ENCODE measurements at regions not wholly inside any gene's neighbourhood (a gene's known extent, or its start where the extent isn't known, plus 50 kb on each side); places are given as distances from the start of the nearest gene placed in this dataset.

DNA sequence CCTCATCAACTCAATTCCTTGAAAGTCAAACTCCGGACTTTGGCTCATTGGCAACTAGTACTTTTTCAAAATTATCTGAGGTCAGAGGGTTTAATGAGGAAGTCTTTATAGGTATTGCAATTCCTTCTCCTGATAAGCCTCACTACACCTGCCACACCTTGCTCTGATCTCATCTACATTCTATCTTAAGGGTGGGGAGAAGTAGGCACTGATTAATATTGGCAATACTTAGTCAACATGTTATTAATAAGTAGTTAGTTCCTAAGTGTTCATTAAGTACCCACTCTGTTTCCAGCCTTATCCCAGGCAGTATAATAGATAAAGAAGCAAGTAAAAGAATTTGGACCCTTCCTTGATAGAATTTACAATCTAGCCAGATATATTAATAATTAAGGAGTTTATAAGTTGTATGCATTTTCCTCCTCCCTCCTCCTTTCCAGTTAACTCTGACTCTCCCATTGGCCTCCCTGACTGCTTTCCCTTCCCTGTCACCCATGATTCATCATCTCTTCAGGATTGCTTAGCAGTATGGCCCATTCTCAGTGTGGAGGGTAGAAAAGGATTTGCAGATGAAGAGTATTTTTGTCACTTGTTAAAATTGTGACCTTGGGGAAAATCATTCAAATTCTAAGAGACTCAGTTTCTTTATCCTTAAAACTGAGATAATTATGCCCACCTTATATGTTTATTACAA is 231.0 kb upstream of the ATP2B1 start:
- no peaks in the 10 kb centered on the region for H3K9me2 ChIP-seq (replicated peaks; ENCODE audit: insufficient read depth, low read length)
- H2AFZ ChIP-seq (ENCODE audit: low read depth, low read length, severe bottlenecking), result no peak overlapping the region
- H3K4me2 ChIP-seq (ENCODE audit: low read depth, low read length, poor library complexity, severe bottlenecking), result no peak overlapping the region
- no peak overlapping the region for H3K27ac ChIP-seq (ENCODE audit: low read depth, low read length)
- H3K9me3 ChIP-seq (ENCODE audit: insufficient read depth, low read length), result no peaks in the 10 kb centered on the region
- H3K36me3 ChIP-seq (ENCODE audit: low read length), result no peaks in the 10 kb centered on the region
- no peaks in the 10 kb centered on the region for H3K27me3 ChIP-seq (ENCODE audit: low read length)
- no peak overlapping the region for H3K9ac ChIP-seq (ENCODE audit: low read length)
- no peaks in the 10 kb centered on the region for H4K20me1 ChIP-seq (ENCODE audit: low read depth, low read length)
- no peaks in the 10 kb centered on the region for H3F3A ChIP-seq (ENCODE audit: insufficient read depth)
- no peaks in the 10 kb centered on the region for H3K79me2 ChIP-seq (ENCODE audit: insufficient read depth, low read length)
- no peak overlapping the region for H3K4me3 ChIP-seq (ENCODE audit: insufficient read depth, low read length, poor library complexity, severe bottlenecking)
- TF ChIP-seq, protein P1, sequence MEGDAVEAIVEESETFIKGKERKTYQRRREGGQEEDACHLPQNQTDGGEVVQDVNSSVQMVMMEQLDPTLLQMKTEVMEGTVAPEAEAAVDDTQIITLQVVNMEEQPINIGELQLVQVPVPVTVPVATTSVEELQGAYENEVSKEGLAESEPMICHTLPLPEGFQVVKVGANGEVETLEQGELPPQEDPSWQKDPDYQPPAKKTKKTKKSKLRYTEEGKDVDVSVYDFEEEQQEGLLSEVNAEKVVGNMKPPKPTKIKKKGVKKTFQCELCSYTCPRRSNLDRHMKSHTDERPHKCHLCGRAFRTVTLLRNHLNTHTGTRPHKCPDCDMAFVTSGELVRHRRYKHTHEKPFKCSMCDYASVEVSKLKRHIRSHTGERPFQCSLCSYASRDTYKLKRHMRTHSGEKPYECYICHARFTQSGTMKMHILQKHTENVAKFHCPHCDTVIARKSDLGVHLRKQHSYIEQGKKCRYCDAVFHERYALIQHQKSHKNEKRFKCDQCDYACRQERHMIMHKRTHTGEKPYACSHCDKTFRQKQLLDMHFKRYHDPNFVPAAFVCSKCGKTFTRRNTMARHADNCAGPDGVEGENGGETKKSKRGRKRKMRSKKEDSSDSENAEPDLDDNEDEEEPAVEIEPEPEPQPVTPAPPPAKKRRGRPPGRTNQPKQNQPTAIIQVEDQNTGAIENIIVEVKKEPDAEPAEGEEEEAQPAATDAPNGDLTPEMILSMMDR (IDR thresholded peaks at IDR 0.05; ENCODE audit: insufficient read depth, low read length, poor library complexity, severe bottlenecking), result no peak
- TF ChIP-seq EZH2phosphoT487 (conservative IDR thresholded peaks at IDR 0.05; ENCODE audit: low read length), result no peak

DNA sequence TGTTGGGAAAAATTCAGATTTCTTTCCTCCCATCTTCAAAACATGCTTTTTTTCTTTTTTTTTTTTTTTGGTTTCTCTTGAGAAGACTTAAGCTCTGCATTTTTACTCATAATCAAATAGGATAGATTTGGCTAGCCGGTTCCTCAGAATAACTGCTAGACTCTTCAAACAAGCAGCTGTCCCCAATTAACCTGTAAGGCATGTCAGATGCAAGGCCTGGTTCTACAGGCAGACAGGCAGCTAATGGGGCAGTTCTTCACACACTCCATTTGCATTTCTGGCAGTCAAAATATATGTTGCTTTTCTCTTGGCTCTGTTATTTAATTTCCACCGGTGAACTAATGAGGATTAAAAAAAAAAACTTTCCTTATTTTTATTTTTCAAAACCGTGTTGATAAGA is 228.0 kb upstream of the ATP2B1 start:
- Histone ChIP-seq H3K4me2 (ENCODE audit: low read depth, low read length, poor library complexity, severe bottlenecking) (no peak overlapping the region), H3K27me3 (ENCODE audit: low read length) (no peaks in the 10 kb centered on the region), H4K20me1 (ENCODE audit: low read depth, low read length) (no peaks in the 10 kb centered on the region), H3K9me2 (replicated peaks; ENCODE audit: insufficient read depth, low read length) (no peaks in the 10 kb centered on the region), H3K4me3 (ENCODE audit: insufficient read depth, low read length, poor library complexity, severe bottlenecking) (no peak overlapping the region), H2AFZ (ENCODE audit: low read depth, low read length, severe bottlenecking) (no peak overlapping the region), H3K9ac (ENCODE audit: low read length) (no peak overlapping the region), H3K79me2 (ENCODE audit: insufficient read depth, low read length) (no peaks in the 10 kb centered on the region), H3K27ac (ENCODE audit: low read depth, low read length) (no peak overlapping the region), H3F3A (ENCODE audit: insufficient read depth) (no peaks in the 10 kb centered on the region), H3K9me3 (ENCODE audit: insufficient read depth, low read length) (no peaks in the 10 kb centered on the region), H3K36me3 (ENCODE audit: low read length) (no peaks in the 10 kb centered on the region)
- TF ChIP-seq, protein P1 (IDR thresholded peaks at IDR 0.05; ENCODE audit: insufficient read depth, low read length, poor library complexity, severe bottlenecking), result no peak

DNA sequence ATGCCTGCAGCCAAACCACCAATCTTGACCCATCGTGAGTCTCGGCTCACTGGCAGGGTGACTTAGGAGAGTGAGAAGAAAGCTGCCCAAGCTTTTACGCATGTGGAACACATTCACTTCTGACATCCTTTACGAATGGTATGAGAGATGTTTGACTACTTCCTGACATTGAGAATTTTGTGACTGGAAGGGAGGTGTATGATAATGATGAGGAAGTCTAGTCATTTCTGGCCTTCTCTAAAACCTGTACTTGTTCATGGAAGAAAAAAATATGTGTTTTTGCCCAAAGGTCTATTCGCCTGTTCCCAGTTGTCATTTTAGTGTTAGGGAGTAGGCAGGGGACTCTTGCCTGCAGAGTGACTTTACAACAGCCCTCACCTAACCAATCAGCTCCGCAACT is 227.2 kb upstream of the ATP2B1 start:
- Histone ChIP-seq H4K20me1 (ENCODE audit: low read depth, low read length) (no peaks in the 10 kb centered on the region), H2AFZ (ENCODE audit: low read depth, low read length, severe bottlenecking) (no peak overlapping the region), H3K9me3 (ENCODE audit: insufficient read depth, low read length) (no peaks in the 10 kb centered on the region), H3K9me2 (replicated peaks; ENCODE audit: insufficient read depth, low read length) (no peaks in the 10 kb centered on the region), H3K79me2 (ENCODE audit: insufficient read depth, low read length) (no peaks in the 10 kb centered on the region), H3K4me2 (ENCODE audit: low read depth, low read length, poor library complexity, severe bottlenecking) (no peak overlapping the region), H3F3A (ENCODE audit: insufficient read depth) (no peaks in the 10 kb centered on the region), H3K4me3 (ENCODE audit: insufficient read depth, low read length, poor library complexity, severe bottlenecking) (no peak overlapping the region), H3K36me3 (ENCODE audit: low read length) (no peaks in the 10 kb centered on the region), H3K9ac (ENCODE audit: low read length) (no peak overlapping the region), H3K27me3 (ENCODE audit: low read length) (no peaks in the 10 kb centered on the region), H3K27ac (ENCODE audit: low read depth, low read length) (no peak overlapping the region)
- TF ChIP-seq, protein P1 (IDR thresholded peaks at IDR 0.05; ENCODE audit: insufficient read depth, low read length, poor library complexity, severe bottlenecking), result no peak
- TF ChIP-seq EZH2phosphoT487 (conservative IDR thresholded peaks at IDR 0.05; ENCODE audit: low read length), result no peak
